A673 (cell line): ENCODE measurements at regions not wholly inside any gene's neighbourhood (a gene's known extent, or its start where the extent isn't known, plus 50 kb on each side); places are given as distances from the start of the nearest gene placed in this dataset.

Source experiments
- BruUV-seq: library from RNA; stranded (reverse); fragments of 400-500 nt; replicated peaks from 2 replicates; lab custom pipeline; 2021; lab: Mats Ljungman, UMichigan
- CTCF ChIA-PET: fragments of 300-600 bp; sonication (Branson Sonifier 250); formaldehyde crosslinking; loops from one replicate; lab custom pipeline; 2022; ENCODE audit warnings: antibody characterized with exemption; lab: Charles Lee
- POLR2A ChIA-PET: fragments of 300-600 bp; sonication (Branson Sonifier 250); formaldehyde crosslinking; loops from one replicate; lab custom pipeline; 2022; ENCODE audit warnings: antibody characterized with exemption; ENCODE audit not compliant: low non-redundant PET; lab: Charles Lee
- DNase-seq: peaks from one replicate; pipeline ENCODE4 v3.0.0-alpha.2; 2015; ENCODE audit warnings: low spot score
- H3K27ac ChIP-seq: fragments of 200-600 bp; sonication (generic); 2 replicates; pipeline ENCODE4 v1.5.1; 2016; ENCODE audit warnings: mixed run types, low read depth, mild to moderate bottlenecking, mixed read lengths, antibody characterized with exemption, low read length; ENCODE audit not compliant: poor library complexity, severe bottlenecking
- H3K27me3 ChIP-seq: fragments of 200-600 bp; sonication (generic); replicated peaks from 2 replicates; pipeline ENCODE4 v1.6.1; 2017; ENCODE audit warnings: mixed run types, low read depth, mild to moderate bottlenecking, mixed read lengths, antibody characterized with exemption, low read length; ENCODE audit not compliant: insufficient read depth, poor library complexity
- H3K36me3 ChIP-seq: fragments of 200-600 bp; sonication (generic); 2 replicates; pipeline ENCODE4 v1.6.1; 2016; ENCODE audit warnings: mixed run types, mild to moderate bottlenecking, mixed read lengths, antibody characterized with exemption, low read length; ENCODE audit not compliant: insufficient read depth, poor library complexity, severe bottlenecking
- H3K4me1 ChIP-seq: fragments of 200-600 bp; sonication (generic); 2 replicates; pipeline ENCODE4 v1.6.1; 2017; ENCODE audit warnings: mixed run types, mild to moderate bottlenecking, mixed read lengths, antibody characterized with exemption, low read length; ENCODE audit not compliant: insufficient read depth, poor library complexity, severe bottlenecking
- H3K4me3 ChIP-seq: fragments of 200-600 bp; sonication (generic); 2 replicates; pipeline ENCODE4 v1.5.1; 2016; ENCODE audit warnings: low read depth, mixed run types, mild to moderate bottlenecking, mixed read lengths, low read length; ENCODE audit not compliant: poor library complexity, severe bottlenecking
- H3K9me3 ChIP-seq: fragments of 200-600 bp; sonication (generic); 2 replicates; pipeline ENCODE4 v1.6.1; 2016; ENCODE audit warnings: mixed run types, low read depth, mild to moderate bottlenecking, mixed read lengths, antibody characterized with exemption, low read length; ENCODE audit not compliant: poor library complexity, severe bottlenecking
- EZH2 ChIP-seq: fragments of 200-600 bp; sonication (generic); IDR thresholded peaks from 2 replicates; pipeline ENCODE4 v1.6.1; 2017; ENCODE audit warnings: borderline replicate concordance, low read depth, mild to moderate bottlenecking, mixed read lengths, antibody characterized with exemption, low read length; ENCODE audit not compliant: poor library complexity, severe bottlenecking
- intact Hi-C: fragments of 100-400 bp; cut with micrococcal nuclease; formaldehyde crosslinking; loops from one replicate; pipeline ENCODE4 v1.10.0; 2022; ENCODE audit not compliant: unreplicated experiment
- TF ChIP-seq, protein P1 (sequence below): fragments of 300-800, 200-600 bp; sonication (generic); conservative IDR thresholded peaks from 2 replicates; pipeline ENCODE4 v1.5.1; 2017; ENCODE audit warnings: low read depth, mild to moderate bottlenecking, antibody characterized with exemption, low read length, moderate library complexity, mixed read lengths

DNA sequence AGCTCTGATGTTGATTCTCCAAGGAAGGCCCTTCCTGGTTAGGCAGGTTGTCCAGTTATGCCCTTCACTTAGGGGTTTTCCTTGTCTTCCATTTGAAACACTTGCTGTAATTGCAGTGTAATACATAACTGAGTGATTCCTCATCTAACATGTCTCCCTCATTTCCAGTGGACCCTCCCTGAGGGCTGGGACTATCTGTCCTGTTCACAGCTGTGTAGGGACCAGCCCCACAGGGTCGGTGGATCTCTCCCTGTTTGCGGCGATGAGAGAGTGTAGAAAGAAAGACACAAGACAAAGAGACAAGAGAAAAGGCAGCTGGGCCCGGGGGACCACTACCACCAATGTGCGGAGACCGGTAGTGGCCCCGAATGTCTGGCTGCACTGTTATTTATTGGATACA is 135.9 kb upstream of the EEPD1 start:
- POLR2A ChIA-PET = no interaction called here
- TF ChIP-seq EZH2 = no peak
- TF ChIP-seq, protein P1, sequence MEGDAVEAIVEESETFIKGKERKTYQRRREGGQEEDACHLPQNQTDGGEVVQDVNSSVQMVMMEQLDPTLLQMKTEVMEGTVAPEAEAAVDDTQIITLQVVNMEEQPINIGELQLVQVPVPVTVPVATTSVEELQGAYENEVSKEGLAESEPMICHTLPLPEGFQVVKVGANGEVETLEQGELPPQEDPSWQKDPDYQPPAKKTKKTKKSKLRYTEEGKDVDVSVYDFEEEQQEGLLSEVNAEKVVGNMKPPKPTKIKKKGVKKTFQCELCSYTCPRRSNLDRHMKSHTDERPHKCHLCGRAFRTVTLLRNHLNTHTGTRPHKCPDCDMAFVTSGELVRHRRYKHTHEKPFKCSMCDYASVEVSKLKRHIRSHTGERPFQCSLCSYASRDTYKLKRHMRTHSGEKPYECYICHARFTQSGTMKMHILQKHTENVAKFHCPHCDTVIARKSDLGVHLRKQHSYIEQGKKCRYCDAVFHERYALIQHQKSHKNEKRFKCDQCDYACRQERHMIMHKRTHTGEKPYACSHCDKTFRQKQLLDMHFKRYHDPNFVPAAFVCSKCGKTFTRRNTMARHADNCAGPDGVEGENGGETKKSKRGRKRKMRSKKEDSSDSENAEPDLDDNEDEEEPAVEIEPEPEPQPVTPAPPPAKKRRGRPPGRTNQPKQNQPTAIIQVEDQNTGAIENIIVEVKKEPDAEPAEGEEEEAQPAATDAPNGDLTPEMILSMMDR = no peak
- no TSS peak for BruUV-seq
- intact Hi-C loops = no loop called here
- DNase-seq = no peak
- Histone ChIP-seq H3K27ac (no peak overlapping the region), H3K4me3 (no peak overlapping the region), H3K4me1 (no peaks in the 10 kb centered on the region), H3K36me3 (no peaks in the 10 kb centered on the region), H3K27me3 (no peaks in the 10 kb centered on the region), H3K9me3 (no peaks in the 10 kb centered on the region)
- CTCF ChIA-PET = no interaction called here

DNA sequence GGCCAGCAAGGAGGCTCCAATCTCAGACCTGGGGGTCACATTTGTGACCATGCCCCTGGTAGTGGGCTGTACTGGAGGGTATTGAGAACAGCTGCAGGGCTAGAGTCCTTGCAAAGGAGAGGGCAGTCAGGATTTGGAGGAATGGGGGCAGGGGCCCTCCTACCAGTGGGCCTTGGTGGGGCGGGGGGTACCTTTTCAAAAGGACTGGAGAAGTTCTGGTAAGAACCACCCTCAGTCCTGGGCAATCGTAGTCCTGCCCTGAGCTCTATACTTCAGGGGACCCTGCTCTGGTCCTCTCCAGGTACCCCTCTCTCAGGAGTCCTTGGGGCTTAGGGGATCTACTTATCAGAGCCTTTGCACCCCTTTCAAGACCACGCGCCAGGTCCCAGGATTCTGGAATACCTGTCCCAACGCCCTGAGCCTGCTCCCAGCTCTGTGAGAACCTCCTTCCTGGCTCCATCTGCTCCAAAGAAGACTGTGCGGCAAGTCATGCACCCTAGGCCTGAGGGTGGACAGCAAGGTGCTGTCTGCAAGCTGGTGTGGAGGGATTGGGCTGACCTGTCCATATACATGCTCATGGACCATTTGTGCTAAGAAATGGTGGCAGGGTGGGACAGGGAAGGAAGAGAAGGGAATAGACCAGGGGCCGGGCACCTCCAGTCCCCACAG is 134.1 kb upstream of the EEPD1 start:
- ChIA-PET CTCF (no interaction called here), POLR2A (no interaction called here)
- intact Hi-C loops = no loop called here
- TF ChIP-seq, protein P1 = no peak
- TF ChIP-seq EZH2 = no peak
- Histone ChIP-seq H3K36me3 (no peaks in the 10 kb centered on the region), H3K9me3 (no peaks in the 10 kb centered on the region), H3K27ac (no peak overlapping the region), H3K4me1 (no peaks in the 10 kb centered on the region), H3K27me3 (no peaks in the 10 kb centered on the region), H3K4me3 (no peak overlapping the region)
- no peak for DNase-seq
- no TSS peak for BruUV-seq

DNA sequence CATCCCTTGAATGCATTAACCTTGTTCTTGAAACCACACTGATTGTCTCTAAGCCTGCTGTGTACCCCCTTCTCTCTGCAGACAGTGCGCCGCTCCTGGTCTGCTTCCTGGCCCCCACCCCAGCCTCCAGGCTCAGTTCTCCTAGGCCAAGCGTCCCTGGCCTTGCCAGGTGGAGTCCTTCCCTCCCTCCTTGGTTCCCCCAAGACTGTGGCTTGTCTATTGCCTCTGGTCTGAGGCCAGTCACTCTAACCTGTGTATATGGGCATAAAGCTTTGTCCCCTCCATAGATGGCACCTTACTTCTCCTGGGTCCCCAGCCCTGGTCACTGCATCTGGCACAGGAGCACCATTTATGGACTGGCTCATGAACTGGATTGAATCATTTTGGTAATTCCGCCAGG is 133.5 kb upstream of the EEPD1 start:
- intact Hi-C loops = no loop called here
- H3K4me1 ChIP-seq = no peaks in the 10 kb centered on the region
- no peaks in the 10 kb centered on the region for H3K36me3 ChIP-seq
- no peaks in the 10 kb centered on the region for H3K9me3 ChIP-seq
- TF ChIP-seq EZH2 = no peak
- TF ChIP-seq, protein P1 = no peak
- no peak overlapping the region for H3K4me3 ChIP-seq
- no peak overlapping the region for H3K27ac ChIP-seq
- CTCF ChIA-PET = no interaction called here
- no peak for DNase-seq
- no TSS peak for BruUV-seq
- H3K27me3 ChIP-seq = no peaks in the 10 kb centered on the region
- POLR2A ChIA-PET = no interaction called here
